ENCODE measurements at regions not wholly inside any gene's neighbourhood (a gene's known extent, or its start where the extent isn't known, plus 50 kb on each side); places are given as distances from the start of the nearest gene placed in this dataset.

GRCh38 chr12:17239874-17240273 is 633.9 kb upstream of the LMO3 start:
- WGBS (ENCODE audit: insufficient coverage): 78% methylated on average over 3 of the region's 4 CpGs
- Mint-ChIP-seq H3K4me1 (no peaks in the 10 kb centered on the region), H3K36me3 (peaks cover 16% of the 10 kb centered on the region), H3K27ac (no peak overlapping the region), H3K9me3 (peaks cover 23 to 27% of the 10 kb centered on the region in 2 donors), H3K4me3 (no peak overlapping the region), H3K27me3 (ENCODE audit: low read depth in 2 of 2) (no peaks in the 10 kb centered on the region)
- TF ChIP-seq CTCF (IDR thresholded peaks at IDR 0.05): no peak
- no peaks in the 10 kb centered on the region for H3K27me3 ChIP-seq (ENCODE audit: control insufficient read depth, insufficient read depth, low read length)
- no peak for ATAC-seq
- H3K4me1 ChIP-seq (ENCODE audit: control insufficient read depth, insufficient read depth, low read length): no peaks in the 10 kb centered on the region
- no peak overlapping the region for H3K27ac ChIP-seq (ENCODE audit: low read length)
- no peak overlapping the region for H3K4me3 ChIP-seq (ENCODE audit: low read length)
- H3K9me3 ChIP-seq (ENCODE audit: control insufficient read depth, insufficient read depth, low read length): no peaks in the 10 kb centered on the region
- no peak for DNase-seq
- no peaks in the 10 kb centered on the region for H3K36me3 ChIP-seq (ENCODE audit: control insufficient read depth, insufficient read depth, low read length)
- intact Hi-C loops (cut with micrococcal nuclease): no loop called here

- H3K27ac ChIP-seq (ENCODE audit: low read length): no peak overlapping the region
- Mint-ChIP-seq H3K27me3 (ENCODE audit: low read depth in 2 of 2) (no peaks in the 10 kb centered on the region), H3K4me3 (no peak overlapping the region), H3K27ac (no peak overlapping the region), H3K9me3 (peaks cover 24 to 30% of the 10 kb centered on the region in 2 donors), H3K36me3 (peaks cover 16% of the 10 kb centered on the region), H3K4me1 (no peaks in the 10 kb centered on the region)
- no peak for DNase-seq
- no peaks in the 10 kb centered on the region for H3K9me3 ChIP-seq (ENCODE audit: control insufficient read depth, insufficient read depth, low read length)
- H3K27me3 ChIP-seq (ENCODE audit: control insufficient read depth, insufficient read depth, low read length): no peaks in the 10 kb centered on the region
- no peak for ATAC-seq
- 66% methylated on average over 5 of the region's 5 CpGs for WGBS (ENCODE audit: insufficient coverage)
- no peak for TF ChIP-seq CTCF (IDR thresholded peaks at IDR 0.05)
- H3K4me3 ChIP-seq (ENCODE audit: low read length): no peak overlapping the region
- intact Hi-C loops (cut with micrococcal nuclease): no loop called here
- no peaks in the 10 kb centered on the region for H3K36me3 ChIP-seq (ENCODE audit: control insufficient read depth, insufficient read depth, low read length)
- H3K4me1 ChIP-seq (ENCODE audit: control insufficient read depth, insufficient read depth, low read length): no peaks in the 10 kb centered on the region
Measured at GRCh38 chr12:17235996-17236395, 630.0 kb upstream of the LMO3 start.

- H3K36me3 ChIP-seq (ENCODE audit: control insufficient read depth, insufficient read depth, low read length): no peaks in the 10 kb centered on the region
- no peaks in the 10 kb centered on the region for H3K27me3 Mint-ChIP-seq (ENCODE audit: low read depth in 2 of 2)
- WGBS (ENCODE audit: insufficient coverage): 49% methylated on average over 4 of the region's 4 CpGs
- H3K4me3 Mint-ChIP-seq: no peak overlapping the region
- H3K27ac ChIP-seq (ENCODE audit: low read length): no peak overlapping the region
- no peaks in the 10 kb centered on the region for H3K4me1 Mint-ChIP-seq
- no peak overlapping the region for H3K4me3 ChIP-seq (ENCODE audit: low read length)
- intact Hi-C loops (cut with micrococcal nuclease): no loop called here
- ATAC-seq (no peak), DNase-seq (no peak)
- TF ChIP-seq CTCF (IDR thresholded peaks at IDR 0.05): no peak
- no peaks in the 10 kb centered on the region for H3K36me3 Mint-ChIP-seq
- H3K9me3 ChIP-seq (ENCODE audit: control insufficient read depth, insufficient read depth, low read length): peaks cover 5% of the 10 kb centered on the region
- H3K27ac Mint-ChIP-seq: no peak overlapping the region
- peaks cover 4 to 13% of the 10 kb centered on the region in 2 donors for H3K9me3 Mint-ChIP-seq
- H3K27me3 ChIP-seq (ENCODE audit: control insufficient read depth, insufficient read depth, low read length): no peaks in the 10 kb centered on the region
- no peaks in the 10 kb centered on the region for H3K4me1 ChIP-seq (ENCODE audit: control insufficient read depth, insufficient read depth, low read length)
Measured at GRCh38 chr12:17215759-17216570, 610.0 kb upstream of the LMO3 start.

GRCh38 chr12:17214929-17215328 is 609.0 kb upstream of the LMO3 start:
- no peak for ATAC-seq
- Mint-ChIP-seq H3K27me3 (ENCODE audit: low read depth in 2 of 2) (no peaks in the 10 kb centered on the region), H3K27ac (no peak overlapping the region), H3K4me3 (no peak overlapping the region), H3K36me3 (no peaks in the 10 kb centered on the region), H3K4me1 (no peaks in the 10 kb centered on the region), H3K9me3 (peaks cover 6 to 19% of the 10 kb centered on the region in 2 donors)
- no peak overlapping the region for H3K27ac ChIP-seq (ENCODE audit: low read length)
- H3K4me3 ChIP-seq (ENCODE audit: low read length): no peak overlapping the region
- no peaks in the 10 kb centered on the region for H3K36me3 ChIP-seq (ENCODE audit: control insufficient read depth, insufficient read depth, low read length)
- DNase-seq: no peak
- intact Hi-C loops (cut with micrococcal nuclease): no loop called here
- TF ChIP-seq CTCF (IDR thresholded peaks at IDR 0.05): no peak
- H3K9me3 ChIP-seq (ENCODE audit: control insufficient read depth, insufficient read depth, low read length): peaks cover 5% of the 10 kb centered on the region
- no peaks in the 10 kb centered on the region for H3K27me3 ChIP-seq (ENCODE audit: control insufficient read depth, insufficient read depth, low read length)
- WGBS (ENCODE audit: insufficient coverage): 25% methylated on average over 2 of the region's 2 CpGs
- H3K4me1 ChIP-seq (ENCODE audit: control insufficient read depth, insufficient read depth, low read length): no peaks in the 10 kb centered on the region
